IMR-90 (cell line): ENCODE measurements at regions not wholly inside any gene's neighbourhood (a gene's known extent, or its start where the extent isn't known, plus 50 kb on each side); places are given as distances from the start of the nearest gene placed in this dataset.

Experiments used
- ATAC-seq: fragments of 200-7000 bp; cut with Tn5 transposase; 2 replicates; pipeline ENCODE4 v1.9.1; 2020; ENCODE audit warnings: low read depth, mild to moderate bottlenecking, moderate library complexity
- BruUV-seq: library from RNA; stranded (reverse); fragments of 400-500 nt; replicated peaks from 2 replicates; lab custom pipeline; 2021; lab: Mats Ljungman, UMichigan
- CTCF ChIA-PET: fragments of 300-600 bp; formaldehyde crosslinking; extraction: SDS; loops from one replicate; lab custom pipeline; 2021; ENCODE audit warnings: antibody characterized with exemption; lab: Yijun Ruan, JAX
- POLR2A ChIA-PET: fragments of 300-600 bp; sonication (Branson Sonifier 250); formaldehyde crosslinking; loops from one replicate; lab custom pipeline; 2022; ENCODE audit warnings: antibody characterized with exemption; ENCODE audit not compliant: unreplicated experiment; lab: Charles Lee
- DNase-seq: peaks from one replicate; pipeline ENCODE4 v3.0.0; 2013
- H2AFZ ChIP-seq: replicated peaks from 2 replicates; pipeline ENCODE3; 2013; ENCODE audit warnings: low read length, mild to moderate bottlenecking; ENCODE audit not compliant: poor library complexity
- H2AK5ac ChIP-seq: 2 replicates; pipeline ENCODE4 v1.6.1; 2013; ENCODE audit warnings: low read depth, low read length, inconsistent platforms
- H2AK9ac ChIP-seq: replicated peaks from 2 replicates; pipeline ENCODE3; 2013; ENCODE audit warnings: mild to moderate bottlenecking, low read depth, low read length, moderate library complexity; ENCODE audit not compliant: poor library complexity
- H2BK120ac ChIP-seq: 2 replicates; pipeline ENCODE4 v1.6.1; 2013; ENCODE audit warnings: low read depth, low read length, inconsistent platforms
- H2BK15ac ChIP-seq: 3 replicates; pipeline ENCODE4 v1.6.1; 2013; ENCODE audit warnings: low read depth, low read length, inconsistent platforms
- H2BK20ac ChIP-seq: 2 replicates; pipeline ENCODE4 v1.6.1; 2013; ENCODE audit warnings: low read depth, mild to moderate bottlenecking, inconsistent platforms, low read length, moderate library complexity
- H2BK5ac ChIP-seq: 2 replicates; pipeline ENCODE4 v1.6.1; 2013; ENCODE audit warnings: mild to moderate bottlenecking, low read depth, low read length, inconsistent platforms; ENCODE audit not compliant: poor library complexity, severe bottlenecking
- H3K14ac ChIP-seq: replicated peaks from 2 replicates; pipeline ENCODE4 v1.6.1; 2013; ENCODE audit warnings: low read depth, low read length, inconsistent platforms
- H3K18ac ChIP-seq: 2 replicates; pipeline ENCODE4 v1.6.1; 2013; ENCODE audit warnings: low read depth, low read length, control low read depth
- H3K23ac ChIP-seq: 2 replicates; pipeline ENCODE4 v1.6.1; 2013; ENCODE audit warnings: low read depth, low read length, inconsistent platforms
- H3K27ac ChIP-seq: 2 replicates; pipeline ENCODE4 v1.5.1; 2013; ENCODE audit warnings: mild to moderate bottlenecking, control low read depth, low read length; ENCODE audit not compliant: insufficient read depth
- H3K27me3 ChIP-seq: 2 replicates; pipeline ENCODE4 v1.6.1; 2013; ENCODE audit warnings: low read length; ENCODE audit not compliant: control insufficient read depth, insufficient read depth
- H3K36me3 ChIP-seq: 2 replicates; pipeline ENCODE4 v1.6.1; 2013; ENCODE audit warnings: low read length, mixed read lengths; ENCODE audit not compliant: control insufficient read depth, insufficient read depth
- H3K4ac ChIP-seq: 2 replicates; pipeline ENCODE4 v1.6.1; 2013; ENCODE audit warnings: low read depth, low read length, inconsistent platforms
- H3K4me1 ChIP-seq: 2 replicates; pipeline ENCODE4 v1.6.1; 2013; ENCODE audit warnings: low read length, mixed read lengths; ENCODE audit not compliant: control insufficient read depth, insufficient read depth
- H3K4me2 ChIP-seq: 2 replicates; pipeline ENCODE4 v1.6.1; 2013; ENCODE audit warnings: low read depth, mild to moderate bottlenecking, control low read depth, low read length, moderate library complexity
- H3K4me3 ChIP-seq: 2 replicates; pipeline ENCODE4 v1.5.1; 2013; ENCODE audit warnings: low read depth, mild to moderate bottlenecking, control low read depth, low read length, moderate library complexity; ENCODE audit not compliant: insufficient read depth
- H3K56ac ChIP-seq: 2 replicates; pipeline ENCODE4 v1.6.1; 2013; ENCODE audit warnings: low read length, inconsistent platforms; ENCODE audit not compliant: insufficient read depth; ENCODE audit errors: extremely low read depth
- H3K79me1 ChIP-seq, 2 experiments: 2 replicates each; pipeline ENCODE4 v1.6.1; 2013; ENCODE audit warnings: low read length in 2 of 2, inconsistent platforms in 1 of 2, low read depth in 1 of 2
- H3K9ac ChIP-seq: 2 replicates; pipeline ENCODE4 v1.6.1; 2013; ENCODE audit warnings: low read depth, low read length, control low read depth
- H3K9me1 ChIP-seq: 2 replicates; pipeline ENCODE4 v1.6.1; 2013; ENCODE audit warnings: low read length, inconsistent platforms; ENCODE audit not compliant: insufficient read depth
- H3K9me3 ChIP-seq: 2 replicates; pipeline ENCODE4 v1.6.1; 2013; ENCODE audit warnings: low read length; ENCODE audit not compliant: control insufficient read depth, insufficient read depth
- H4K20me1 ChIP-seq: 2 replicates; pipeline ENCODE4 v1.6.1; 2013; ENCODE audit warnings: low read length, inconsistent platforms; ENCODE audit not compliant: insufficient read depth
- H4K5ac ChIP-seq: 2 replicates; pipeline ENCODE4 v1.6.1; 2013; ENCODE audit warnings: mild to moderate bottlenecking, low read depth, low read length, control low read depth
- H4K8ac ChIP-seq, 2 experiments: 2 replicates each; pipeline ENCODE4 v1.6.1; 2013; ENCODE audit warnings: low read depth in 2 of 2, low read length in 2 of 2, control low read depth in 1 of 2, inconsistent platforms in 1 of 2
- H4K91ac ChIP-seq: 2 replicates; pipeline ENCODE4 v1.6.1; 2013; ENCODE audit warnings: low read depth, low read length, inconsistent platforms; ENCODE audit not compliant: insufficient read depth
- BHLHE40 ChIP-seq: fragments of 150-350 bp; IDR thresholded peaks from 2 replicates; pipeline ENCODE4 v1.6.1; 2016; ENCODE audit warnings: mild to moderate bottlenecking, low read depth, low read length
- CEBPB ChIP-seq: IDR thresholded peaks from 2 replicates; pipeline ENCODE4 v1.6.1; 2012; ENCODE audit warnings: low read depth, low read length, improper control_type of control experiment
- CHD1 ChIP-seq: IDR thresholded peaks from 2 replicates; pipeline ENCODE4 v1.6.1; 2012; ENCODE audit warnings: low read depth, low read length, improper control_type of control experiment
- CTCF ChIP-seq: conservative IDR thresholded peaks from 2 replicates; pipeline ENCODE4 v1.5.1; 2012; ENCODE audit warnings: mild to moderate bottlenecking, low read depth, low read length, improper control_type of control experiment
- ELK1 ChIP-seq: fragments of 150-350 bp; IDR thresholded peaks from 2 replicates; pipeline ENCODE4 v1.6.1; 2016; ENCODE audit warnings: low read depth, mild to moderate bottlenecking, low read length, moderate library complexity, borderline replicate concordance
- FOS ChIP-seq: fragments of 150-350 bp; IDR thresholded peaks from 2 replicates; pipeline ENCODE4 v1.6.1; 2016; ENCODE audit warnings: low read depth, low read length
- MAFK ChIP-seq: IDR thresholded peaks from 2 replicates; pipeline ENCODE4 v1.6.1; 2012; ENCODE audit warnings: low read depth, low read length, improper control_type of control experiment
- MAZ ChIP-seq: IDR thresholded peaks from 2 replicates; pipeline ENCODE4 v1.6.1; 2012; ENCODE audit warnings: low read depth, mild to moderate bottlenecking, low read length, improper control_type of control experiment, moderate library complexity, borderline replicate concordance
- MXI1 ChIP-seq: IDR thresholded peaks from 2 replicates; pipeline ENCODE4 v1.6.1; 2012; ENCODE audit warnings: low read depth, mild to moderate bottlenecking, low read length, moderate library complexity, borderline replicate concordance
- NFE2L2 ChIP-seq: fragments of 150-350 bp; IDR thresholded peaks from 2 replicates; pipeline ENCODE4 v1.6.1; 2016; ENCODE audit warnings: low read depth, mild to moderate bottlenecking, low read length
- POLR2A ChIP-seq: IDR thresholded peaks from 2 replicates; pipeline ENCODE4 v1.6.1; 2012; ENCODE audit warnings: mild to moderate bottlenecking, low read depth, low read length
- RAD21 ChIP-seq: IDR thresholded peaks from 2 replicates; pipeline ENCODE4 v1.6.1; 2012; ENCODE audit warnings: low read length, improper control_type of control experiment
- RCOR1 ChIP-seq: IDR thresholded peaks from 2 replicates; pipeline ENCODE4 v1.6.1; 2012; ENCODE audit warnings: mild to moderate bottlenecking, low read length, improper control_type of control experiment; ENCODE audit not compliant: insufficient replicate concordance
- RFX5 ChIP-seq: IDR thresholded peaks from 2 replicates; pipeline ENCODE4 v1.8.0; 2012; ENCODE audit warnings: low read depth, mild to moderate bottlenecking, low read length, moderate library complexity
- SMC3 ChIP-seq: fragments of 150-350 bp; IDR thresholded peaks from 2 replicates; pipeline ENCODE4 v1.6.1; 2016; ENCODE audit warnings: low read depth, mild to moderate bottlenecking, antibody characterized with exemption, low read length, moderate library complexity
- USF2 ChIP-seq: fragments of 150-350 bp; IDR thresholded peaks from 2 replicates; pipeline ENCODE4 v1.6.1; 2017; ENCODE audit warnings: mild to moderate bottlenecking, antibody characterized with exemption, low read length, low read depth
- WGBS, 2 experiments: methylation state at CpG; one replicate each; pipeline versions ENCODE4 v1.1.5 to v1.1.7; 2013; ENCODE audit warnings: missing lambda C conversion rate in 2 of 2; ENCODE audit not compliant: insufficient read length in 1 of 2; ENCODE audit errors: extremely low coverage in 2 of 2; 5-methylcytosine and 5-hydroxymethylcytosine counted together
- dilution Hi-C: fragments of 300-500 bp; cut with HindIII; formaldehyde crosslinking; loops from one replicate; pipeline ENCODE4 v1.14.3; 2018; ENCODE audit warnings: low sequenced_read_pairs; ENCODE audit not compliant: unreplicated experiment
- in situ Hi-C: fragments of 300-500 bp; cut with MboI; formaldehyde crosslinking; loops from 3 replicates; pipeline ENCODE4 v1.14.3; 2019; ENCODE audit warnings: low sequenced_read_pairs, inconsistent platforms, mixed read lengths
- intact Hi-C: fragments of 100-400 bp; cut with micrococcal nuclease; formaldehyde crosslinking; loops from 2 replicates; pipeline ENCODE4 v1.10.0; 2022

- dilution Hi-C loops: no loop called here
- Histone ChIP-seq H2AK5ac (no peak overlapping the region), H3K9me3 (no peaks in the 10 kb centered on the region), H3K27ac (no peak overlapping the region), H4K91ac (no peak overlapping the region), H4K5ac (no peak overlapping the region), H3K4me2 (no peak overlapping the region), H2AFZ (no peak overlapping the region), H3K4ac (no peak overlapping the region), H3K79me1 (no peaks in the 10 kb centered on the region), H2BK15ac (no peak overlapping the region), H3K9ac (no peak overlapping the region), H3K36me3 (no peaks in the 10 kb centered on the region), H3K56ac (no peak overlapping the region), H2BK120ac (no peak overlapping the region), H4K20me1 (no peaks in the 10 kb centered on the region), H3K4me1 (no peaks in the 10 kb centered on the region), H2BK20ac (no peak overlapping the region), H3K4me3 (no peak overlapping the region), H3K23ac (no peak overlapping the region), H2BK5ac (no peak overlapping the region), H4K8ac (no peak overlapping the region), H3K18ac (no peak overlapping the region), H3K27me3 (no peaks in the 10 kb centered on the region), H3K14ac (no peak overlapping the region), H2AK9ac (no peak overlapping the region), H3K9me1 (no peaks in the 10 kb centered on the region)
- POLR2A ChIA-PET: no interaction called here
- in situ Hi-C loops: no loop called here
- no CpG with 5 or more reads among the region's 5 CpGs for WGBS, 2 experiments
- no peak for TF ChIP-seq CTCF
- no peak for TF ChIP-seq BHLHE40
- TF ChIP-seq CHD1: no peak
- no peak for TF ChIP-seq MXI1
- TF ChIP-seq SMC3: no peak
- no peak for TF ChIP-seq FOS
- TF ChIP-seq POLR2A: no peak
- TF ChIP-seq ELK1: no peak
- TF ChIP-seq RCOR1: no peak
- no peak for TF ChIP-seq USF2
- TF ChIP-seq RFX5: no peak
- no peak for TF ChIP-seq CEBPB
- no peak for TF ChIP-seq MAFK
- no peak for TF ChIP-seq NFE2L2
- no peak for TF ChIP-seq MAZ
- TF ChIP-seq RAD21: no peak
- CTCF ChIA-PET: no interaction called here
- DNase-seq (no peak), ATAC-seq (no peak)
- intact Hi-C loops: no loop called here
- no TSS peak for BruUV-seq
Measured at GRCh38 chr2:59082657-59083056, 841.5 kb upstream of the FANCL start.
